ENCODE measurements at regions not wholly inside any gene's neighbourhood (a gene's known extent, or its start where the extent isn't known, plus 50 kb on each side); places are given as distances from the start of the nearest gene placed in this dataset.

DNA sequence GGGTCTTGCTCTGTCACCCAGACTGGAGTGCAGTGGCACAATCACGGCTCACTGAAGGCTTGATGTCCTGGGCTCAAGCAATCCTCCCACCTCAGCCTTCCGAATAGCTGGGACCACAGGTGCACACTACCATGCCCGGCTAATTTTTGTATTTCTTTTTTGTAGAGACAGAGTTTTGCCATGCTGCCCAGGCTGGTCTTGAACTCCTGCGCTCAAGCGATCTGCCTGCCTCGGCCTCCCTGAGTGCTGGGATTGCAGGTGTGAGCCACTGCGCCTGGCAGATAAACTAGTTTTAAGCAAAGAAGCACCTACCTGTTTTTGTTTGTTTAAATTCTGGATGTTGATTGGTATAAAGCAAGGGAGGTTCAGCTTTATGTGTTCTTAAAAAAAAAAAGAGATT lies 170.6 kb upstream of the GOLIM4 start:
- no peak for TF ChIP-seq JUND (IDR thresholded peaks at IDR 0.05; ENCODE audit: low read depth)
- no peak for DNase-seq (ENCODE audit: low read depth in 1 of 2, low spot score in 1 of 2)
- in situ Hi-C loops (cut with HindIII; ENCODE audit: low pct_unique_long_range_greater_than_20kb, low sequenced_read_pairs): no loop called here

GRCh38 chr3:168262887-168263286 lies 167.2 kb upstream of the GOLIM4 start:
- no peak for DNase-seq (ENCODE audit: low read depth in 1 of 2, low spot score in 1 of 2)
- in situ Hi-C loops (cut with HindIII; ENCODE audit: low pct_unique_long_range_greater_than_20kb, low sequenced_read_pairs): no loop called here
- TF ChIP-seq JUND (IDR thresholded peaks at IDR 0.05; ENCODE audit: low read depth): no peak

DNA sequence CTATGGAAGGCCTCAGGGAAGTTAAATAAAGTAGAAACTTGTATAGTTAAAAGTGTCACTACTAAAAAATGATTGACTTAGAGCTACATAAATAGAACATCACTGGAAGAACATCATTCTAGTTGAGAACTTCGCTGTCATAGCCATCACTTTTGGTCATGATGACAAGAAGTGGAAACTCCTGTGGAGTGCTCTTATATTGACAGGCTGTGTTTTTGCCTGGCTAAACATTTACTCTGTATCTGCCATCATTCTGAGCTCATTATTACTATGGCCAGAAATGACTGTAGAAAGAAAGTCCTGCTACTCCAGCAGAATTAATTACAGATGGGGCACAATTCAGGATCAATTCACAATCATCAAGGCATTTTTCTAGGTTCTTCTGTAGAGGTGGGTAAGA lies 165.1 kb upstream of the GOLIM4 start:
- no peak for DNase-seq (ENCODE audit: low read depth in 1 of 2, low spot score in 1 of 2)
- no peak for TF ChIP-seq JUND (IDR thresholded peaks at IDR 0.05; ENCODE audit: low read depth)
- in situ Hi-C loops (cut with HindIII; ENCODE audit: low pct_unique_long_range_greater_than_20kb, low sequenced_read_pairs): no loop called here

GRCh38 chr3:168251371-168251770 lies 155.6 kb upstream of the GOLIM4 start:
- no peak for DNase-seq (ENCODE audit: low read depth in 1 of 2, low spot score in 1 of 2)
- in situ Hi-C loops (cut with HindIII; ENCODE audit: low pct_unique_long_range_greater_than_20kb, low sequenced_read_pairs): no loop called here
- no peak for TF ChIP-seq JUND (IDR thresholded peaks at IDR 0.05; ENCODE audit: low read depth)

- no peak for TF ChIP-seq JUND (IDR thresholded peaks at IDR 0.05; ENCODE audit: low read depth)
- no peak for DNase-seq (ENCODE audit: low read depth in 1 of 2, low spot score in 1 of 2)
- in situ Hi-C loops (cut with HindIII; ENCODE audit: low pct_unique_long_range_greater_than_20kb, low sequenced_read_pairs): no loop called here
Observed at GRCh38 chr3:168250415-168250861, 154.7 kb upstream of the GOLIM4 start.

DNA sequence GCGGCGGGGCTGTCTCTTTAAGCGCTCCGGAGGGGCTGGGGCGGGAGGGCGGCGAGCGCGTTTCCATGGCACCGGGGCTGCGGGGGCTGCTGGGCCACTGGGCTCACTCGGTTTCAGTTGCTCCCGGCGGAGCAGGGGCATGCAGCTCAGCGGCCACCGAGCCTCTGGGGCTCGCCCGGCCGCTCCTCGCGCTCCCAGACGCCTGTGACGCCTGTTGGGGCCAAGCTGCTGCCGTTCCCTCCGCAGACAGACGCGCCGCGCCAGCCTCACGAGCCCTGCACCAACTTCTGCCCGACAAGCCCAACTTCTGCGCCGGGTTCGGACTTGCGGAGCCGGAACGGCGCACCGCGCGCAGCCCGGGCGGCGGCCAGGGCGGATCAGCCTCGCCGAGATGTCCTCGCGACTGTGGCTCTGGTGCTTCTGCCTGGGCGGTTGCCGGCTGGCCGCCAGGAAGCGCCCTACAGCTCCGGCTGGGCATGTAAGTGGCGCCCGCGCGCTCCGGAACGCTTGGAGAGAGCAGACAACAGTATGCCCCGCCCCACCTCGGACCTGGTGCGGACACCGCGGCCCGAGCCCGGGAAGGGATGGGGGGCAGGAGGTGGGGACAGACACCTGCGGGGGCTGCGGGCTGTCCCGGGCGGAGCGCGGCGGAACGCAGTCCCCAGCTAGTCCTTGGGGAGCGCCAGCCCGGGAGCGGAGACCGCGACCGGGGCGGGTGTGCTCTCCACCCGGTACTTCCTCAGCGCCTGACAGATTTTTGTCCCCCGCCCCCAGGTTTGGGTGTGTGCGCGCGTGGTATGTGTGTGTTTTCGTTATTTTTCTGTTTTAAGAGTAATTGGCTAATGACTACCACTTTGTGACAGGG lies 154.1 kb upstream of the GOLIM4 start:
- TF ChIP-seq JUND (IDR thresholded peaks at IDR 0.05; ENCODE audit: low read depth): no peak
- peak; percentile 50 to 69 for DNase-seq (ENCODE audit: low read depth in 1 of 2, low spot score in 1 of 2)
- in situ Hi-C loops (cut with HindIII; ENCODE audit: low pct_unique_long_range_greater_than_20kb, low sequenced_read_pairs): no loop called here

DNA sequence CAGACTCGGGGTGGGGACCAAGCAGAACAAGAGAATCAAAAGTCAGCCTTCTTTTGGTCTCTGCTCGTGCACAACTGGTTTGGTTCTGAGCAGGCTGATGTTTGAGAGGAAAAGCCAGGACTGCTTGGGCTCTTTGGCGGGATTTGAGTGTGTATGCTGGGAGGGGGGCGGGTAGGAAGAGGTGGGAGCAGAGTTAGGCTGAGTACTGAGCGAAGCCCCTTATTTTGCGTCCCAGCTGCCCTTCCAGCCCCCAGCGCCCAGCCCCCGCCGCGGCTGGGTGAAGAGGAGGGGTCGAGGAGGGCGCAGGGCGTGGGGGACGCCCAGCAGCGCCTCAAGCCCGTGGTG lies 153.5 kb upstream of the GOLIM4 start:
- TF ChIP-seq JUND (IDR thresholded peaks at IDR 0.05; ENCODE audit: low read depth): no peak
- in situ Hi-C loops (cut with HindIII; ENCODE audit: low pct_unique_long_range_greater_than_20kb, low sequenced_read_pairs): no loop called here

DNA sequence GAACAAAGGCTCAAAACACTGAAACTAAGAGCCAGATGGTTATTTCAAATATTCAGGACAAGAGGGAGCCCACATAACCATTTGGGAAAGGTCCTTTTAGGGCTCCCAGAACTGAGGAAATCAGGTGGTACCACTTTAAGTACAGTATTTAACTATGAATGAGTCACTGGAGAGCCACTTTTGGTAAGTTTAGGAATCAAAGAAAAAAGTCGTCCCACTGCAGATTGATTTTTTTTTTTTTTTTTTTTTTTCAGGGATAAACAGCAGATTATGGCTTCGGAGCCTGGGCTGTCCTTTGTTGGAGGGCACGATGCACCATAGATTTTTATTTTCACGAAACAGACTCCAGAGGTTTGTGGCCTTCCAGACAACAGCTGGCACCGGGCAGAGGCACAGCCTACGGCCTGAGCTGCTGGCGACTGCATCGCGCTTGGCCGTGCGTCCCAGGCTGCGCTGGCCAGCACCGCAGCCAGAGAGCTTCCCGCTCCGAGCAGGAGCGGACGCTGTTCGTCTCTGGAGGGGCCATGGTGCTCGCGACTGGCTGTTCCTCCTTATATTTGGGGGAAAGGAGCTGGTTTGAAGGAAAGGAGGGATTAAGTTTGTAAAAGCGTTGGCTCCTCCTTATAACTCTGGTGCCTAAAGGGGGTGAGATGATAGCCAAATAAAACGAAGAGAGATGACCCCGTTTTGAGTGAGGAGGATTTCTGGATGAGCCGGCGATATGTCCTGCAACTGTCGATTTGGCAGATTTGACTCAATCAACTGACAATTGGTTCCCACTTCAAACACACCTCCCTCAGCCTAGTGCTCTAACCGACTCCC lies 152.9 kb upstream of the GOLIM4 start:
- no peak for TF ChIP-seq JUND (IDR thresholded peaks at IDR 0.05; ENCODE audit: low read depth)
- peak in 1 of 2 experiments; percentile 33 for DNase-seq (ENCODE audit: low read depth in 1 of 2, low spot score in 1 of 2)
- in situ Hi-C loops (cut with HindIII; ENCODE audit: low pct_unique_long_range_greater_than_20kb, low sequenced_read_pairs): no loop called here

More for the DNA sequence above, 153.5 kb upstream of the GOLIM4 start:
- DNase-seq (ENCODE audit: low read depth in 1 of 2, low spot score in 1 of 2): peak in 1 of 2 experiments; percentile 8

GRCh38 chr3:168241156-168241555 lies 145.4 kb upstream of the GOLIM4 start:
- in situ Hi-C loops (cut with HindIII; ENCODE audit: low pct_unique_long_range_greater_than_20kb, low sequenced_read_pairs): no loop called here
- TF ChIP-seq JUND (IDR thresholded peaks at IDR 0.05; ENCODE audit: low read depth): no peak
- no peak for DNase-seq (ENCODE audit: low read depth in 1 of 2, low spot score in 1 of 2)

GRCh38 chr3:168239287-168239686 lies 143.6 kb upstream of the GOLIM4 start:
- no peak for DNase-seq (ENCODE audit: low read depth in 1 of 2, low spot score in 1 of 2)
- in situ Hi-C loops (cut with HindIII; ENCODE audit: low pct_unique_long_range_greater_than_20kb, low sequenced_read_pairs): no loop called here
- TF ChIP-seq JUND (IDR thresholded peaks at IDR 0.05; ENCODE audit: low read depth): no peak

- TF ChIP-seq JUND (IDR thresholded peaks at IDR 0.05; ENCODE audit: low read depth): no peak
- in situ Hi-C loops (cut with HindIII; ENCODE audit: low pct_unique_long_range_greater_than_20kb, low sequenced_read_pairs): no loop called here
- no peak for DNase-seq (ENCODE audit: low read depth in 1 of 2, low spot score in 1 of 2)
Observed at GRCh38 chr3:168233001-168233400, 137.3 kb upstream of the GOLIM4 start.

GRCh38 chr3:168223085-168223484 lies 127.4 kb upstream of the GOLIM4 start:
- no peak for DNase-seq (ENCODE audit: low read depth in 1 of 2, low spot score in 1 of 2)
- in situ Hi-C loops (cut with HindIII; ENCODE audit: low pct_unique_long_range_greater_than_20kb, low sequenced_read_pairs): no loop called here
- TF ChIP-seq JUND (IDR thresholded peaks at IDR 0.05; ENCODE audit: low read depth): no peak

DNA sequence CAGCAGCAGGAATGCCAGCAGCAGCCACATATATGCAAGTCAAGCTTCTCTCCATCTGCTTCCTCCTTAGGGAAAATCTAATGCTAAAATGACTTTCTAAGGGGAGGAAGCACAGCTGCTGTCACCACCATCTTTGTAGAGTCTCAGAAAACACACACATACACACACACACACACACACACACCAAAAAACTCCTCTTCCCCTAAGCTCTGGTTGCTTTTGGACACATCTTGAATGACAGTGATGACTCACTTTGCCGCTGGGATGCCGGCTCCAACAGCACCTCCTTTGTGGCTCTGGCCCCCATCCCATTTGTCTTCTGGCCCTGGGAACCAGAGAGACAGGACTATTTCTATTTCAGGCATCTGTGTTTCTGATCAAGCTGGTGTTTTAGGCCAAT lies 124.8 kb upstream of the GOLIM4 start:
- no peak for DNase-seq (ENCODE audit: low read depth in 1 of 2, low spot score in 1 of 2)
- in situ Hi-C loops (cut with HindIII; ENCODE audit: low pct_unique_long_range_greater_than_20kb, low sequenced_read_pairs): no loop called here
- no peak for TF ChIP-seq JUND (IDR thresholded peaks at IDR 0.05; ENCODE audit: low read depth)

All from T47D (cell line).